H1 (cell line): ENCODE measurements at regions not wholly inside any gene's neighbourhood (a gene's known extent, or its start where the extent isn't known, plus 50 kb on each side); places are given as distances from the start of the nearest gene placed in this dataset.

Experiments
- CTCF ChIA-PET: fragments of 300-600 bp; sonication (Branson Sonifier 250); formaldehyde crosslinking; loops from one replicate; lab custom pipeline; 2021; ENCODE audit not compliant: partially characterized antibody; lab: Charles Lee
- POLR2A ChIA-PET: fragments of 300-600 bp; sonication (Branson Sonifier 250); formaldehyde crosslinking; loops from one replicate; lab custom pipeline; 2021; ENCODE audit warnings: inconsistent platforms; ENCODE audit not compliant: partially characterized antibody; lab: Charles Lee
- DNase-seq, 2 experiments: peaks; one replicate each; pipeline versions ENCODE4 v3.0.0 to v3.0.0-alpha.2; 2010 to 2022; ENCODE audit warnings: low spot score in 2 of 2, low read depth in 1 of 2, mixed read lengths in 1 of 2
- FAIRE-seq: peaks from 2 replicates; lab custom pipeline; 2011; peaks lifted over from hg19 to GRCh38; lab: Jason Lieb, UNC
- H2AFZ ChIP-seq: 2 replicates; pipeline ENCODE4 v1.8.1; 2012; ENCODE audit warnings: low read length, inconsistent platforms
- H2AK5ac ChIP-seq: 2 replicates; pipeline ENCODE4 v1.6.1; 2013; ENCODE audit warnings: low read depth, low read length
- H2BK120ac ChIP-seq: replicated peaks from 2 replicates; pipeline ENCODE3; 2013; ENCODE audit warnings: low read depth, low read length, inconsistent platforms
- H2BK12ac ChIP-seq: 2 replicates; pipeline ENCODE4 v1.6.1; 2013; ENCODE audit warnings: low read depth, low read length
- H2BK15ac ChIP-seq: 2 replicates; pipeline ENCODE4 v1.6.1; 2013; ENCODE audit warnings: low read length
- H2BK20ac ChIP-seq: 2 replicates; pipeline ENCODE4 v1.6.1; 2013; ENCODE audit warnings: low read length
- H2BK5ac ChIP-seq: 2 replicates; pipeline ENCODE4 v1.6.1; 2013; ENCODE audit warnings: low read depth, low read length
- H3K14ac ChIP-seq: 2 replicates; pipeline ENCODE4 v1.6.1; 2013; ENCODE audit warnings: inconsistent platforms; ENCODE audit not compliant: insufficient read length
- H3K18ac ChIP-seq: 2 replicates; pipeline ENCODE4 v1.6.1; 2013; ENCODE audit warnings: low read length; ENCODE audit errors: extremely low read depth
- H3K23ac ChIP-seq: 2 replicates; pipeline ENCODE4 v1.6.1; 2013; ENCODE audit warnings: inconsistent platforms; ENCODE audit not compliant: insufficient read length
- H3K23me2 ChIP-seq: 2 replicates; pipeline ENCODE4 v1.6.1; 2013; ENCODE audit warnings: low read depth, low read length
- H3K27ac ChIP-seq: 2 replicates; pipeline ENCODE4 v1.6.1; 2011; ENCODE audit warnings: low read depth, low read length, inconsistent platforms
- H3K27me3 ChIP-seq, 4 experiments: replicated peaks in 1 of 4; 1 replicate in 1 of 4; 2 replicates in 3 of 4; pipeline versions ENCODE4 v1.6.1 to v1.8.1; 2011 to 2013; ENCODE audit warnings: low read length in 3 of 4, mild to moderate bottlenecking in 3 of 4, inconsistent platforms in 2 of 4, mixed read lengths in 2 of 4, moderate library complexity in 1 of 4; ENCODE audit not compliant: control insufficient read depth in 3 of 4, insufficient read depth in 3 of 4; ENCODE audit errors: extremely low read depth in 1 of 4
- H3K36me3 ChIP-seq, 4 experiments: 2 replicates each; pipeline versions ENCODE4 v1.6.1 to v1.8.1; 2011 to 2013; ENCODE audit warnings: mild to moderate bottlenecking in 4 of 4, low read length in 3 of 4, moderate library complexity in 2 of 4, control low read depth in 1 of 4, inconsistent platforms in 1 of 4; ENCODE audit not compliant: insufficient read depth in 4 of 4, control insufficient read depth in 2 of 4
- H3K4ac ChIP-seq: replicated peaks from 2 replicates; pipeline ENCODE3; 2013; ENCODE audit warnings: low read length, low read depth, mixed read lengths, inconsistent platforms; ENCODE audit not compliant: insufficient read length
- H3K4me1 ChIP-seq, 4 experiments: replicated peaks in 1 of 4; 1 replicate in 1 of 4; 2 replicates in 3 of 4; pipeline versions ENCODE4 v1.6.1 to v1.8.1; 2011 to 2013; ENCODE audit warnings: low read length in 3 of 4, inconsistent platforms in 2 of 4, mixed read lengths in 1 of 4; ENCODE audit not compliant: insufficient read depth in 4 of 4, control insufficient read depth in 3 of 4
- H3K4me2 ChIP-seq, 2 experiments: 2 replicates each; pipeline versions ENCODE4 v1.6.1 to v1.8.1; 2011 to 2013; ENCODE audit warnings: low read depth in 2 of 2, low read length in 2 of 2, control low read depth in 1 of 2, inconsistent platforms in 1 of 2, mild to moderate bottlenecking in 1 of 2; ENCODE audit not compliant: insufficient read depth in 1 of 2
- H3K4me3 ChIP-seq, 4 experiments: fragments of 200-600, 300-600 bp in 1 of 4; sonication (generic), shearing (Covaris generic), sonication (Bioruptor Twin) in 1 of 4; 2 replicates each; pipeline versions ENCODE4 v1.5.1 to v1.8.1; 2011 to 2016; ENCODE audit warnings: low read length in 4 of 4, low read depth in 3 of 4, control low read depth in 2 of 4, inconsistent platforms in 2 of 4, mild to moderate bottlenecking in 2 of 4, mixed read lengths in 1 of 4, moderate library complexity in 1 of 4; ENCODE audit not compliant: insufficient read depth in 2 of 4; ENCODE audit errors: extremely low read depth in 1 of 4
- H3K56ac ChIP-seq: replicated peaks from 2 replicates; pipeline ENCODE3; 2013; ENCODE audit warnings: low read depth, mild to moderate bottlenecking, mixed read lengths, low read length, inconsistent platforms; ENCODE audit not compliant: insufficient read length
- H3K79me1 ChIP-seq: 2 replicates; pipeline ENCODE4 v1.6.1; 2013; ENCODE audit warnings: low read depth, low read length, control low read depth
- H3K79me2 ChIP-seq, 2 experiments: 2 replicates each; pipeline versions ENCODE4 v1.6.1 to v1.8.1; 2012 to 2013; ENCODE audit warnings: low read length in 2 of 2, mild to moderate bottlenecking in 2 of 2, inconsistent platforms in 1 of 2; ENCODE audit not compliant: insufficient read depth in 2 of 2, control insufficient read depth in 1 of 2
- H3K9ac ChIP-seq, 4 experiments: replicated peaks in 1 of 4; 1 replicate in 1 of 4; 2 replicates in 3 of 4; pipeline versions ENCODE4 v1.6.1 to v1.8.1; 2011 to 2013; ENCODE audit warnings: low read depth in 3 of 4, low read length in 3 of 4, control low read depth in 2 of 4, mild to moderate bottlenecking in 2 of 4, moderate library complexity in 2 of 4, inconsistent platforms in 1 of 4; ENCODE audit errors: extremely low read depth in 1 of 4
- H3K9me3 ChIP-seq, 2 experiments: 2 replicates each; pipeline versions ENCODE4 v1.6.1 to v1.8.1; 2012 to 2013; ENCODE audit warnings: mild to moderate bottlenecking in 2 of 2, moderate library complexity in 2 of 2, control low read depth in 1 of 2, inconsistent platforms in 1 of 2, low read depth in 1 of 2, low read length in 1 of 2, mixed read lengths in 1 of 2; ENCODE audit not compliant: insufficient read depth in 2 of 2
- H4K20me1 ChIP-seq, 2 experiments: replicated peaks in 1 of 2; 2 replicates each; pipeline versions ENCODE3 to v1.8.1; 2011 to 2013; ENCODE audit warnings: inconsistent platforms in 2 of 2, low read length in 2 of 2, mild to moderate bottlenecking in 1 of 2; ENCODE audit not compliant: insufficient read depth in 2 of 2, control insufficient read depth in 1 of 2
- H4K5ac ChIP-seq: 2 replicates; pipeline ENCODE4 v1.6.1; 2013; ENCODE audit warnings: low read length, low read depth, mixed read lengths, inconsistent platforms; ENCODE audit not compliant: insufficient read length
- H4K8ac ChIP-seq: 2 replicates; pipeline ENCODE4 v1.8.0; 2013; ENCODE audit warnings: mild to moderate bottlenecking, moderate library complexity, low read length, inconsistent platforms; ENCODE audit not compliant: insufficient read depth; ENCODE audit errors: extremely low read depth
- H4K91ac ChIP-seq: replicated peaks from 2 replicates; pipeline ENCODE3; 2013; ENCODE audit warnings: low read length, mixed read lengths, inconsistent platforms; ENCODE audit not compliant: insufficient read length
- BRCA1 ChIP-seq: IDR thresholded peaks from 2 replicates; pipeline ENCODE4 v1.6.1; 2012; ENCODE audit warnings: low read depth, low read length, improper control_type of control experiment
- CHD2 ChIP-seq: IDR thresholded peaks from 2 replicates; pipeline ENCODE4 v1.6.1; 2012; ENCODE audit warnings: low read length, improper control_type of control experiment
- CREB1 ChIP-seq: IDR thresholded peaks from 2 replicates; pipeline ENCODE4 v1.6.1; 2012; ENCODE audit warnings: inconsistent platforms
- CTBP2 ChIP-seq: IDR thresholded peaks from 2 replicates; pipeline ENCODE4 v1.7.0; 2011; ENCODE audit warnings: borderline replicate concordance, mild to moderate bottlenecking, moderate library complexity, mixed read lengths, low read length; ENCODE audit not compliant: insufficient read depth, insufficient read length
- KDM5A ChIP-seq: fragments of 200-600 bp; IDR thresholded peaks from 2 replicates; pipeline ENCODE4 v1.7.1; 2012; ENCODE audit warnings: mild to moderate bottlenecking, low read length, inconsistent platforms, mixed read lengths
- POU5F1 ChIP-seq: IDR thresholded peaks from 2 replicates; pipeline ENCODE4 v1.6.1; 2011; ENCODE audit warnings: low read depth, mild to moderate bottlenecking, low read length, moderate library complexity
- SIRT6 ChIP-seq: IDR thresholded peaks from one replicate; pipeline ENCODE4 v1.7.1; 2012; ENCODE audit warnings: low read length, inconsistent platforms
- SIX5 ChIP-seq: IDR thresholded peaks from 2 replicates; pipeline ENCODE4 v1.6.1; 2011; ENCODE audit warnings: mild to moderate bottlenecking, low read depth, low read length
- SP2 ChIP-seq: IDR thresholded peaks from 2 replicates; pipeline ENCODE4 v1.6.1; 2012; ENCODE audit warnings: mild to moderate bottlenecking, low read length, inconsistent platforms
- SRF ChIP-seq: IDR thresholded peaks from 2 replicates; pipeline ENCODE4 v1.6.1; 2011; ENCODE audit warnings: mild to moderate bottlenecking, low read depth, low read length, moderate library complexity
- TEAD4 ChIP-seq: IDR thresholded peaks from 2 replicates; pipeline ENCODE4 v1.6.1; 2012; ENCODE audit warnings: low read depth, low read length, inconsistent platforms, mixed read lengths
- WGBS, 2 experiments: shearing (Covaris generic) in 1 of 2; methylation state at CpG; one replicate each; pipeline versions ENCODE4 v1.1.6 to v1.1.7; 2013 to 2015; ENCODE audit warnings: low lambda C conversion rate in 2 of 2, mixed read lengths in 2 of 2, inconsistent platforms in 1 of 2, low coverage in 1 of 2, missing lambda C conversion rate in 1 of 2; ENCODE audit not compliant: insufficient replicate concordance in 2 of 2, insufficient coverage in 1 of 2, insufficient read length in 1 of 2; ENCODE audit errors: extremely low coverage in 1 of 2, missing lambda C conversion rate in 1 of 2; 5-methylcytosine and 5-hydroxymethylcytosine counted together
- TF ChIP-seq, protein P1 (sequence below), 3 experiments: IDR thresholded peaks; 1 replicate in 2 of 3; 2 replicates in 1 of 3; pipeline versions ENCODE4 v1.5.1 to v1.6.1; 2011; ENCODE audit warnings: low read length in 3 of 3, mild to moderate bottlenecking in 3 of 3, inconsistent platforms in 2 of 3, low read depth in 1 of 3, moderate library complexity in 1 of 3; ENCODE audit not compliant: insufficient read depth in 1 of 3; ENCODE audit errors: control extremely low read depth in 1 of 3

DNA sequence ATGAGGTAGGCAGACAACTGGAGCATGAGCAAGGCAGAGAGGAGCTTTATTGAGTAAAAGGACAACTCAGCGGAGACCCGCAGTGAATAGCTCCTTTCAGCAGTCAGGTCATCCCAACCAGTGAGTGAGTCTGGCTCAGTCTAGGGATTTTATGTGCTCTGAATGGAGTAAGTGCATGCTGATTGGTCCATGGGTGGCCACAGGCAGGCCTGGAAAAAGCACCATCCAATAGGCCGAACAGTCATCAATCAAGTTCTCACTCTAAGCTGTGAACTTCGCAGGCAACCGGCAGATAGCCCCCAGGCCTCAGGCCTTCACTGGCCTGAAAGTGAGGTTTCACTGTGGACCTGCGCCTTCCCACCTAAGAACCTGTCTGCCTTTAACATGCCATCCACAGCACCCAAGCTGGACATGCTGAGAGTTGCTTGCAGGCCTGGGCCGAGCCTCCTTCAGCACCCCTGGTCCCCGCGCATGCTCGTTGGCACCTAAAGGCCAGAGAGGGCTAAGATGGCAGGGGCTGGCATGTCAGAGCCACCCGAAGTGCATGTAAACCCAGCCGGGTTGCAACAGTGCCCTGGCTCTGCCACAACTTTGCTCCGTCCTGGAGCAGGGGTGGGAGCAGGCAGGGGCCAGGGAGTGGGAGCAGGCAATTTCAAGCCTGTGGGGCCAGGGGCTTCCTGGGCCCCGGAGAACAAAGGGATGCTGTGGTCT lies 698.7 kb downstream of the SLITRK1 start:
- Histone ChIP-seq H2AK5ac (no peak overlapping the region), H2BK20ac (no peak overlapping the region), H3K79me2 (no peaks in the 10 kb centered on the region), H3K14ac (no peak overlapping the region), H3K18ac (no peak overlapping the region), H3K27me3 (no peaks in the 10 kb centered on the region), H4K8ac (no peak overlapping the region; the same call in 1 of the 2 replicates), H2BK120ac (no peak overlapping the region), H4K20me1 (no peaks in the 10 kb centered on the region), H3K4me2 (no peak overlapping the region), H3K56ac (no peak overlapping the region), H3K4ac (no peak overlapping the region), H2BK15ac (no peak overlapping the region), H2AFZ (peak overlapping the region; percentile 79), H3K79me1 (no peaks in the 10 kb centered on the region), H3K23ac (no peak overlapping the region), H2BK5ac (no peak overlapping the region), H3K4me3 (no peak overlapping the region), H3K4me1 (no peaks in the 10 kb centered on the region; a peak in 1 of 7 replicates), H4K5ac (no peak overlapping the region), H3K36me3 (no peaks in the 10 kb centered on the region), H3K9ac (no peak overlapping the region), H4K91ac (no peak overlapping the region), H3K23me2 (no peaks in the 10 kb centered on the region), H3K27ac (no peak overlapping the region), H2BK12ac (no peak overlapping the region), H3K9me3 (peaks cover 3 to 5% of the 10 kb centered on the region in 2 experiments; a peak in 2 of 4 replicates)
- no peak for DNase-seq
- WGBS, 2 experiments: 90% methylated on average over 14 of the region's 14 CpGs; no CpG with 5 or more reads in 1 of the 2 experiments
- no peak for FAIRE-seq
- POLR2A ChIA-PET: no interaction called here
- CTCF ChIA-PET: no interaction called here
- TF ChIP-seq CREB1: no peak
- no peak for TF ChIP-seq CHD2
- TF ChIP-seq TEAD4: no peak
- TF ChIP-seq CTBP2: no peak
- no peak for TF ChIP-seq SP2
- no peak for TF ChIP-seq SIRT6
- TF ChIP-seq, protein P1, sequence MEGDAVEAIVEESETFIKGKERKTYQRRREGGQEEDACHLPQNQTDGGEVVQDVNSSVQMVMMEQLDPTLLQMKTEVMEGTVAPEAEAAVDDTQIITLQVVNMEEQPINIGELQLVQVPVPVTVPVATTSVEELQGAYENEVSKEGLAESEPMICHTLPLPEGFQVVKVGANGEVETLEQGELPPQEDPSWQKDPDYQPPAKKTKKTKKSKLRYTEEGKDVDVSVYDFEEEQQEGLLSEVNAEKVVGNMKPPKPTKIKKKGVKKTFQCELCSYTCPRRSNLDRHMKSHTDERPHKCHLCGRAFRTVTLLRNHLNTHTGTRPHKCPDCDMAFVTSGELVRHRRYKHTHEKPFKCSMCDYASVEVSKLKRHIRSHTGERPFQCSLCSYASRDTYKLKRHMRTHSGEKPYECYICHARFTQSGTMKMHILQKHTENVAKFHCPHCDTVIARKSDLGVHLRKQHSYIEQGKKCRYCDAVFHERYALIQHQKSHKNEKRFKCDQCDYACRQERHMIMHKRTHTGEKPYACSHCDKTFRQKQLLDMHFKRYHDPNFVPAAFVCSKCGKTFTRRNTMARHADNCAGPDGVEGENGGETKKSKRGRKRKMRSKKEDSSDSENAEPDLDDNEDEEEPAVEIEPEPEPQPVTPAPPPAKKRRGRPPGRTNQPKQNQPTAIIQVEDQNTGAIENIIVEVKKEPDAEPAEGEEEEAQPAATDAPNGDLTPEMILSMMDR (IDR thresholded peaks at IDR 0.05; ENCODE audit: control extremely low read depth in 1 of 3, insufficient read depth in 1 of 3, low read depth in 1 of 3, low read length in 3 of 3): no peak
- no peak for TF ChIP-seq BRCA1
- TF ChIP-seq SIX5: no peak
- no peak for TF ChIP-seq SRF
- no peak for TF ChIP-seq KDM5A
- TF ChIP-seq POU5F1: no peak
